ENCODE measurements at regions not wholly inside any gene's neighbourhood (a gene's known extent, or its start where the extent isn't known, plus 50 kb on each side); places are given as distances from the start of the nearest gene placed in this dataset.

DNA sequence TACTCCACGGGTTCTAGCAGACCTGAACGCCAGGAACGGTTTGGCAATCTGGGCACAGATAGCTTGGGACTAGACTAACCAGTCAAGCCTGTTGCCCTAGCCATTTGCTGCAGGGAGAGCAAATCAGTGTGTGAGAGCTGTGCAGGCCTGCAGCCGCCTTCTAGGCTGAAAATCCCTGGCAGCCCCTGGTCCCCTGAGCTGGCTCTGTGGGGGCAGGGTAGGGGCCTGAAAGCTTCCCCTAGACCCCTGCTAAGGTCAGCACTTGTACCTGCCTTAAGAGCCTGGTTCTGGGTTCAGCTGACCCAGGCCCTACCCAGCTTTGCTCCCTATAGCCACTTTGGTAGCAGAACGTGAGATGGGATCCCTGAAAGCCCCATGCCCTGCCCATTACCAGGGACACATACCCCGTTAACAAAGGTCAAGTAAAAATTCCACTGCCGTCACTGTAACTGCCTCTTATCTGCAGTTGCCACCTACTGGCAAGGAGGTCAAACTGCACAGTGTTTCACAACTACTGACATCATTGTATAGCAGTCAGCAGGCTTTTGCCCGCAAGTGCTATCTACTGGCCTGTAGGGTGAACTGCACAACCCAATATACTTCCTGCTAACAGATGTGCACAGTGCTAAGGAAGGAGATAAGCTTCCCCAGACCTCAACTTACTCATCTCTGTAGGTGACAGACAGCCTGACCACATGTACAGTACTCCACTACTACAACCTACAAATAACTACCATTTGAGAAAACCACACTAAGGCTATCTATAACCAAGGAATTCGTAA, 95.1 kb upstream of the OLIG3 start:
- H3K9me3 ChIP-seq = no peaks in the 10 kb centered on the region
- TF ChIP-seq, protein P1, sequence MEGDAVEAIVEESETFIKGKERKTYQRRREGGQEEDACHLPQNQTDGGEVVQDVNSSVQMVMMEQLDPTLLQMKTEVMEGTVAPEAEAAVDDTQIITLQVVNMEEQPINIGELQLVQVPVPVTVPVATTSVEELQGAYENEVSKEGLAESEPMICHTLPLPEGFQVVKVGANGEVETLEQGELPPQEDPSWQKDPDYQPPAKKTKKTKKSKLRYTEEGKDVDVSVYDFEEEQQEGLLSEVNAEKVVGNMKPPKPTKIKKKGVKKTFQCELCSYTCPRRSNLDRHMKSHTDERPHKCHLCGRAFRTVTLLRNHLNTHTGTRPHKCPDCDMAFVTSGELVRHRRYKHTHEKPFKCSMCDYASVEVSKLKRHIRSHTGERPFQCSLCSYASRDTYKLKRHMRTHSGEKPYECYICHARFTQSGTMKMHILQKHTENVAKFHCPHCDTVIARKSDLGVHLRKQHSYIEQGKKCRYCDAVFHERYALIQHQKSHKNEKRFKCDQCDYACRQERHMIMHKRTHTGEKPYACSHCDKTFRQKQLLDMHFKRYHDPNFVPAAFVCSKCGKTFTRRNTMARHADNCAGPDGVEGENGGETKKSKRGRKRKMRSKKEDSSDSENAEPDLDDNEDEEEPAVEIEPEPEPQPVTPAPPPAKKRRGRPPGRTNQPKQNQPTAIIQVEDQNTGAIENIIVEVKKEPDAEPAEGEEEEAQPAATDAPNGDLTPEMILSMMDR (IDR thresholded peaks at IDR 0.05) = no peak
- no peak for ATAC-seq (ENCODE audit: insufficient number of reproducible peaks, low FRiP score, low read depth)

DNA sequence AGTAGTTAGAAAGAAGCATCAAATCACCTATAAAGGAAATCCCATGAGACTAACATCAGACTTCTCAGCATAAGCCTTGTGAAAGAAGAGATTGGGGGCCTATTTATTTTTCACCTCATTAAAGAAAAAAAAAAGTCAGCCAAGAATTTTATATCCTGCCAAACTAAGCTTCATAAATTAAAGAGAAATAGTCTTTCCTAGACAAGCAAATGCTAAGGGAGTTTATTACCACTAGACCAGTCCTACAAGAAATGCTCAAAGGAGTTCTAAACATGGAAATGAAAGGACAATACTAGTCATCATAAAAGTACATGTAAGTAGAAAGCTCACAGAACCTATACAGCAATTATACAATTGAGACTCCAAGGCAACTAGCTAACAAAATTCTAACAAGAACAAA, 96.5 kb upstream of the OLIG3 start:
- H3K27ac ChIP-seq = no peak overlapping the region
- DNase-seq (ENCODE audit: low spot score) (no peak), ATAC-seq (ENCODE audit: insufficient number of reproducible peaks, low FRiP score, low read depth) (no peak)
- no peaks in the 10 kb centered on the region for H3K27me3 ChIP-seq (replicated peaks; ENCODE audit: insufficient read depth)
- TF ChIP-seq, protein P1 (IDR thresholded peaks at IDR 0.05) = no peak
- H3K36me3 ChIP-seq = no peaks in the 10 kb centered on the region
- no peak overlapping the region for H3K4me3 ChIP-seq
- H3K9me3 ChIP-seq = no peaks in the 10 kb centered on the region
- no peaks in the 10 kb centered on the region for H3K4me1 ChIP-seq (ENCODE audit: control insufficient read depth in 1 of 2, low read depth in 2 of 2)

More for the DNA sequence above, 95.1 kb upstream of the OLIG3 start:
- DNase-seq (ENCODE audit: low spot score) = no peak
- Histone ChIP-seq H3K27ac (no peak overlapping the region), H3K36me3 (no peaks in the 10 kb centered on the region), H3K4me3 (no peak overlapping the region), H3K27me3 (replicated peaks; ENCODE audit: insufficient read depth) (no peaks in the 10 kb centered on the region), H3K4me1 (ENCODE audit: control insufficient read depth in 1 of 2, low read depth in 2 of 2) (no peaks in the 10 kb centered on the region)

DNA sequence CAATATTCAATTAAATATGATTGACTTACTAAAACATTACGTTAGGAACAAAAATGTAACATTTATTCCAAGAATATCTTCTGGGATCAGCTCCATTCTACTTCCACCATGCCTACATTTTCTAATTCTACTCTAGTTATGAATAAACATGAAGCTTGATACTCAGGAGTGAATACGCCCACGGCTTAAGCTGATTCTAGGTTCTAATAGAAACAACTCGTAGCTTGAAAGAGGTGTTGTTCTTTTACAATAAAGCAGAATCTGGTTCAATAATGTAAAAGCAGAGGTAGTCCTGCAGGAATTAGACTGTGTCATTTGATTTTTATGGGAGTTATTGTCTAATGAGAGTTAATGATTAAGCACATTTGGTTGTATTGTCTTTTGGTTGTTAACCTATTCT, 107.3 kb upstream of the OLIG3 start:
- Histone ChIP-seq H3K9me3 (no peaks in the 10 kb centered on the region), H3K36me3 (no peaks in the 10 kb centered on the region), H3K4me3 (no peak overlapping the region), H3K27me3 (replicated peaks; ENCODE audit: insufficient read depth) (no peaks in the 10 kb centered on the region), H3K27ac (no peak overlapping the region), H3K4me1 (ENCODE audit: control insufficient read depth in 1 of 2, low read depth in 2 of 2) (no peaks in the 10 kb centered on the region)
- TF ChIP-seq, protein P1 (IDR thresholded peaks at IDR 0.05) = no peak
- DNase-seq (ENCODE audit: low spot score) (no peak), ATAC-seq (ENCODE audit: insufficient number of reproducible peaks, low FRiP score, low read depth) (no peak)

DNA sequence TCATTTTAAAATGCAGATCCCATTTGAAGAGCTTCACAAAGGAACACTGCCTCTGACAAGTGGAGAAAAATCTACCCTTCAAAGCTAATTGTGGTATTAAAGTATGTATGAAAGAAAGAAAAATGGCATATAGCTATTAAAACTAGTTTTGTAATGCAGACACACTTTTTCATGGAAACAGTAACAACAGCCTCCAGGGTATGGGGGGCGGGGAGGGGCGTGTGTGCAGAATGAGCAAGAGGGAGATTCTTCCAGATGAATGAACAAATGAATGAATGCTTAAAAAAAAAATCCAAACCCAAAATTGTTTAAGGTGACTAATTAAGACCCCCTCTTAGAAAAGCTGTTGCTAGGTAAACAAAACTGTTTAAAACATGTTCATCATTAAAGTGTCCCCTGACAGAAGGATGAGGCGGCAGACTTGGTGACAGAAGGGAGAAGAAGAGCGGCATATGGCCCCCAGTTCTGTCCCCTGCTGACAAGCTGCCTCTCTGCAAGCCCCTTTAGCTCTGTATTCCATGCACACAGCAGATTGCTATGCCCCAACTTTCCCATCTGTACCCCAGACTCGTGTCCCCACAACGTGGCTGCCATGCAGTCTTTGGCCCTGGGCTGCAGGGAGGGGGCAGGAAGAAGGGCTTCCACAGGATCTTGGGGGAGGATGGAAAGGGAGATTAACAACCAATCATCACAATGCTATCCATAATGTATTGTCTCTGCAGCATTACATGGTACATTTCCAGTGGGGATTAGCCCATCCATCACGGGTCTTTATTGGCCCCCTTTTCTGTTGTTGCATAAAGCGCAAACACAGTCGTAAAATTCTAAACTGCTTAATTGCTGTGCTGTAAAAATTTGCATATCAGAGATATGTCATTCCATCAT, 108.4 kb upstream of the OLIG3 start:
- no peaks in the 10 kb centered on the region for H3K27me3 ChIP-seq (replicated peaks; ENCODE audit: insufficient read depth)
- no peak for ATAC-seq (ENCODE audit: insufficient number of reproducible peaks, low FRiP score, low read depth)
- DNase-seq (ENCODE audit: low spot score) = no peak
- H3K4me1 ChIP-seq (ENCODE audit: control insufficient read depth in 1 of 2, low read depth in 2 of 2) = no peaks in the 10 kb centered on the region
- H3K36me3 ChIP-seq = no peaks in the 10 kb centered on the region
- H3K4me3 ChIP-seq = no peak overlapping the region
- TF ChIP-seq, protein P1 (IDR thresholded peaks at IDR 0.05) = no peak
- no peaks in the 10 kb centered on the region for H3K9me3 ChIP-seq
- H3K27ac ChIP-seq = no peak overlapping the region

DNA sequence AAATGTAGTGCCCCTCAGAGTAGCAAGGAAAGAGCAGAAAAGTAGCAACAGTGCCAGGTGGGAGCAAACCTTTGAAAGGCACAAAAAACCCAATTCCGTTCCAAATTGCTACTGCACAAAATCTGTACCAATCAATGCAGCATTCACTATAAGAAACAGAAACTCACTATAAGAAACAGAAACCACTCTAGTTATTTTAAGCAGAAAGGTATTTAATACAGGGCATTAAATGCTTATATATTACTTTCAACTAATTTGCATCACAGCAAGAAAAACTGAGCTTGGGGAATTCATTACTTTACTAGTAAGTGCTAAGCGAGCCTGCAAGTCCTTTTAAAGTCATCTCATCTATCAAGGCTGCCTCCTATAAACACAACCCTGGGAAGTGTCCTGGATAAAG, 116.5 kb upstream of the OLIG3 start:
- TF ChIP-seq, protein P1 (IDR thresholded peaks at IDR 0.05) = no peak
- DNase-seq (ENCODE audit: low spot score) = no peak
- no peaks in the 10 kb centered on the region for H3K27me3 ChIP-seq (replicated peaks; ENCODE audit: insufficient read depth)
- H3K4me3 ChIP-seq = no peak overlapping the region
- no peak for ATAC-seq (ENCODE audit: insufficient number of reproducible peaks, low FRiP score, low read depth)
- no peaks in the 10 kb centered on the region for H3K9me3 ChIP-seq
- H3K4me1 ChIP-seq (ENCODE audit: control insufficient read depth in 1 of 2, low read depth in 2 of 2) = no peaks in the 10 kb centered on the region
- no peaks in the 10 kb centered on the region for H3K36me3 ChIP-seq
- H3K27ac ChIP-seq = no peak overlapping the region

Data from thoracic aorta (tissue), 2 donors.